Colon (tissue), 2 donors: ENCODE measurements at regions not wholly inside any gene's neighbourhood (a gene's known extent, or its start where the extent isn't known, plus 50 kb on each side); places are given as distances from the start of the nearest gene placed in this dataset.

Source experiments
- FAIRE-seq: peaks from 2 replicates; lab custom pipeline; 2012; peaks lifted over from hg19 to GRCh38; lab: Jason Lieb, UNC
- donor health status: control.
- donor health status: control.

- FAIRE-seq, result no peak
These were observed 78.0 kb upstream of the TNFSF18 start for GRCh38 chr1:173128742-173129141.

DNA sequence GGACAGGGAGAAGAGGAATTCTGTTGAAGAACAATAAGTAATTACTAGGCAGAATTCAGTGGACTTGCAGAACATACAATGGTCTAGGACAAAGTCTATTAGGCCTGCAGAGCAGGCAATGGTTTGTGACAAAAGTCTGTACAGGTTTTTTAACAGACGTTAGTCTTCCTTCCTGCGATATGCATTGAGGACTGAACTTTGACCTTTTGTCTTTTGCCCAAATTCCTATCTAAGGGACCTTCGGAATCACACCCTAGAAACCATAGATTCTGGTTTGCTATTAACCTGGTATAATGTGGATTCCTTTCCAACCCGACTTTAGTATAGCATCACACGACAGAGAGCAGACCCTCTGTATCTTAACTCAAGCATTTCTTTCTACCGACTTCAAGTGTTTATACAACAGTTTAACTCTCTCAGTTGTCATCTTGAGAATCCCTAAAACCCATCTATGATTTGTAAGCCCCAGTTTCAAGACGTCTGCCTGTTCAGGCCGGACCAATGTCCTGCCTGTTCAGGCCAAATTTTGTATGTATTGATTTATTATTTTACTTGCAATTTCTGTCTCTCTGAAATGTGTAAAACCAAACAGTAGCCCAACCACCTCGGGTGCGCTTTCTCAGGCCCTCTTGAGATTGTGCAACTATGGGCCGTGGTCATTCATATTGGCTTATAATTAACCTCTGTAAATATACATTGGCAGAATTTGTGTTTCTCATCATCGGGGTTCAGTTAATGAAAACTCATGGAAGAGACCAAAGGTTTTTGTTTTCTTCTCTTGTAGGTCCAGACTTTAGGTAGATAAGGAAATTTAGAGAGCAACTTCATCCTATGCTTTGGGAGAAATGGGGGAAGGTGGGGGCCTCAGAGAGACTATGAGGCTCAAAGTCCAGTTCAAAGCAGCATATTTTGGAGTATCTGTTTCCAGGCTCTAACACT, 76.9 kb upstream of the TNFSF18 start:
- FAIRE-seq, result no peak

GRCh38 chr1:173126421-173126820, 75.7 kb upstream of the TNFSF18 start:
- no peak for FAIRE-seq

- no peak for FAIRE-seq
These were observed 72.5 kb upstream of the TNFSF18 start for GRCh38 chr1:173122958-173123852.

- FAIRE-seq, result no peak
These were observed 71.7 kb upstream of the TNFSF18 start for GRCh38 chr1:173122344-173122935.

GRCh38 chr1:173118404-173118803, 67.7 kb upstream of the TNFSF18 start:
- FAIRE-seq, result no peak

GRCh38 chr1:173117761-173118160, 67.0 kb upstream of the TNFSF18 start:
- FAIRE-seq, result no peak

GRCh38 chr1:173117108-173117633, 66.4 kb upstream of the TNFSF18 start:
- FAIRE-seq, result no peak

- FAIRE-seq, result no peak
These were observed 63.6 kb upstream of the TNFSF18 start for GRCh38 chr1:173114346-173114745.

GRCh38 chr1:173113015-173113741, 62.4 kb upstream of the TNFSF18 start:
- FAIRE-seq, result no peak

DNA sequence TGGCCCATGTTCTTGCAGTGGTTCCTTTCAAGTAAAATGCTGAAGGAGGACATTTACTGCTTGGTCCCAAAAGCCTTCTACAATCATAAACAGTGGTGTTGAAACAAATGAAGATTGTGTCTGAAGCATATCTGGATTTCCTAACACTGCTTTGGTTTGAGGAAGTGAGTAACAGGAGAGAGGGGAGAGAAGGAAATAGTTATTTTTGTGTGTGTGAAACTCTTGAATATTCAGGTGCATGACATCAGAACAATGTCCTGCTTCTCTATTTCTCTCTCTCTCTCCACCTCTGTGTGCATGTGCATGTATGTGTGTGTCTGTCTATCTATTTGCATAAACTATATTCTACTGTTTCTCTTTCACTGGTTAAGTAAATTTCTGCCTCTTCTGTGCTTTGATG, 61.4 kb upstream of the TNFSF18 start:
- FAIRE-seq, result no peak

DNA sequence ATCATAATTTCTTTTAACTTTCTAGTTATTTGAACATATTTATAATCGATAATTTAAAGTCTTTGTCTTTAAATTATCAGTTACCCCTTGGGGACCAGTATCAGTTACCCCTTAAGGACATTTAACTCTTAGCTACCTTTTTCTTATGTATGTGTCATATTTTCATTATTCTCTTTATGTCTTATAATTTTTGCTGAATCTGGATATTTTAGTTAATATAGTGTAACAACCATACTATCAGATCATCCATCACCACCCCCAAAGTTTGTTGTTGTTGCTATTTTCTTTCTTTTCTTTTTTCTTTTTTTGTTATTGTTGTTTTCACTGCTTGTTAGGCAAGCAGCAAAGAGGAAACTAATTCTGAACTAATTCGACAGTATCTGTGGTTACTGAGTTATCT, 57.0 kb upstream of the TNFSF18 start:
- FAIRE-seq, result peak; percentile 78

- no peak for FAIRE-seq
These were observed 52.3 kb upstream of the TNFSF18 start for GRCh38 chr1:173103006-173103405.

DNA sequence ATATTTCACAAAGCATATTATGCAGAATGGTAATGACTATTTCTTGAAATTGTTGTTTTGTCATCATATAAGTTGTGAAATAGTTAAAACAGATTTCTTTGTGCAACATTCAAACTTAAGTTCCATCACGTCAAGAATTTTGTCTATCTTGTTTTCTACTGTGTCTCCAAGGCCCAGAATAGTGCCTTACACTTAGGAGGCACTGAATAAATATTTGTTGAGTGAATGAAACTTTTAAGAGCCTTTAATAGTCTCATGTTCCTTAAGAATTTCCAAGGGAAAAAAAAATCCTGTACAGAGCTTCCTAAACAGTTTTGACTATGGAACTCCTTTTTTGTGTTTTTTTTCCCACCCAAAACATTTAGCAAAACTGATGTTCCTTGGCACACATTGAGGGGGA, 50.8 kb upstream of the TNFSF18 start:
- FAIRE-seq, result no peak

GRCh38 chr1:173100476-173101107, 49.9 kb upstream of the TNFSF18 start:
- no peak for FAIRE-seq
